Testis (tissue), 2 donors: ENCODE measurements at regions not wholly inside any gene's neighbourhood (a gene's known extent, or its start where the extent isn't known, plus 50 kb on each side); places are given as distances from the start of the nearest gene placed in this dataset.

Source experiments
- POLR2A ChIP-seq: fragments of 450-650 bp; IDR thresholded peaks from one replicate; pipeline ENCODE4 v1.6.1; 2017; ENCODE audit warnings: antibody characterized with exemption, mild to moderate bottlenecking, moderate library complexity
- TF ChIP-seq, protein P1 (sequence below), 3 experiments: fragments of 450-650 bp in 2 of 3; fragments of 200-600 bp in 1 of 3; sonication (generic) in 1 of 3; IDR thresholded peaks; one replicate each; pipeline ENCODE4 v1.5.1; 2016 to 2019; ENCODE audit warnings: antibody characterized with exemption in 3 of 3, mild to moderate bottlenecking in 2 of 3, moderate library complexity in 1 of 3

DNA sequence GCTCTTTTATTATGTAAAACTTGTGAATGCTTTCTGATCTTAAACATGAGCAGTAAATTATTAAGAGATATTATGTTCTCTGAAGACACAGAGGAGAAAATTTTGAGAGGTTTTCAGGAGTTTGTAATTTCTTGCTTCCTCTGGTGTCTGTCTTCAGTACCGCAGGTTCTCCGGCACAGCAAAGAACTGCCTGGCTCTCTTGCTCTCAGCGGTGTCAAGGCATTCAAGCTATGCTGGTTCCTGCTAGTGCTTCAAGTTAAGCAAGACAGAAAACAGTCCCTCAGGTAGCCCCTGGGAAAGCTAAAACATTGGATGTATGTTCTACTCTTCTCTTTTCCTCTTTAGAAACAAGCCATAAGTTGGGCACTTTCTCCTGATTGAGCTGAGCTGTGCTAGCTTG is 120.2 kb upstream of the CENPE start:
- TF ChIP-seq, protein P1, sequence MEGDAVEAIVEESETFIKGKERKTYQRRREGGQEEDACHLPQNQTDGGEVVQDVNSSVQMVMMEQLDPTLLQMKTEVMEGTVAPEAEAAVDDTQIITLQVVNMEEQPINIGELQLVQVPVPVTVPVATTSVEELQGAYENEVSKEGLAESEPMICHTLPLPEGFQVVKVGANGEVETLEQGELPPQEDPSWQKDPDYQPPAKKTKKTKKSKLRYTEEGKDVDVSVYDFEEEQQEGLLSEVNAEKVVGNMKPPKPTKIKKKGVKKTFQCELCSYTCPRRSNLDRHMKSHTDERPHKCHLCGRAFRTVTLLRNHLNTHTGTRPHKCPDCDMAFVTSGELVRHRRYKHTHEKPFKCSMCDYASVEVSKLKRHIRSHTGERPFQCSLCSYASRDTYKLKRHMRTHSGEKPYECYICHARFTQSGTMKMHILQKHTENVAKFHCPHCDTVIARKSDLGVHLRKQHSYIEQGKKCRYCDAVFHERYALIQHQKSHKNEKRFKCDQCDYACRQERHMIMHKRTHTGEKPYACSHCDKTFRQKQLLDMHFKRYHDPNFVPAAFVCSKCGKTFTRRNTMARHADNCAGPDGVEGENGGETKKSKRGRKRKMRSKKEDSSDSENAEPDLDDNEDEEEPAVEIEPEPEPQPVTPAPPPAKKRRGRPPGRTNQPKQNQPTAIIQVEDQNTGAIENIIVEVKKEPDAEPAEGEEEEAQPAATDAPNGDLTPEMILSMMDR (IDR thresholded peaks at IDR 0.05), result no peak
- TF ChIP-seq POLR2A, result no peak
